ENCODE measurements at regions not wholly inside any gene's neighbourhood (a gene's known extent, or its start where the extent isn't known, plus 50 kb on each side); places are given as distances from the start of the nearest gene placed in this dataset.

GRCh38 chr12:47305464-47305863, 225.7 kb upstream of the AMIGO2 start:
- DNase-seq, result no peak

GRCh38 chr12:47303995-47304560, 224.3 kb upstream of the AMIGO2 start:
- DNase-seq, result no peak

- DNase-seq, result no peak
Observed at GRCh38 chr12:47303207-47303606, 223.4 kb upstream of the AMIGO2 start.

GRCh38 chr12:47302111-47302671, 222.4 kb upstream of the AMIGO2 start:
- no peak for DNase-seq

GRCh38 chr12:47299586-47299985, 219.8 kb upstream of the AMIGO2 start:
- no peak for DNase-seq

- no peak for DNase-seq
Observed at GRCh38 chr12:47297993-47298392, 218.2 kb upstream of the AMIGO2 start.

- no peak for DNase-seq
Observed at GRCh38 chr12:47296828-47297227, 217.1 kb upstream of the AMIGO2 start.

GRCh38 chr12:47293406-47293805, 213.6 kb upstream of the AMIGO2 start:
- DNase-seq, result no peak

- no peak for DNase-seq
Observed at GRCh38 chr12:47286676-47287075, 206.9 kb upstream of the AMIGO2 start.

All from bone marrow (tissue), 2 donors.